ENCODE measurements at regions not wholly inside any gene's neighbourhood (a gene's known extent, or its start where the extent isn't known, plus 50 kb on each side); places are given as distances from the start of the nearest gene placed in this dataset.

GRCh38 chr10:111954386-111954785 lies 229.2 kb downstream of the GPAM start:
- Histone ChIP-seq H4K8ac (ENCODE audit: low read depth in 2 of 2, low read length in 2 of 2) (no peak overlapping the region), H3K4me1 (ENCODE audit: control insufficient read depth, insufficient read depth, low read length) (no peaks in the 10 kb centered on the region), H2BK15ac (ENCODE audit: low read depth, low read length) (no peak overlapping the region), H3K18ac (ENCODE audit: low read depth, low read length) (no peak overlapping the region), H3K9me1 (ENCODE audit: insufficient read depth, low read length) (no peaks in the 10 kb centered on the region), H3K79me1 (ENCODE audit: low read depth in 1 of 2, low read length in 2 of 2) (no peaks in the 10 kb centered on the region), H4K5ac (ENCODE audit: low read depth, low read length) (no peak overlapping the region), H3K27ac (ENCODE audit: insufficient read depth, low read length) (no peak overlapping the region), H2AK9ac (replicated peaks; ENCODE audit: low read depth, low read length, poor library complexity) (no peak overlapping the region), H3K36me3 (ENCODE audit: control insufficient read depth, insufficient read depth, low read length) (no peaks in the 10 kb centered on the region), H3K27me3 (ENCODE audit: control insufficient read depth, insufficient read depth, low read length) (no peaks in the 10 kb centered on the region), H2AK5ac (ENCODE audit: low read depth, low read length) (no peak overlapping the region), H3K4me3 (ENCODE audit: insufficient read depth, low read depth, low read length) (no peak overlapping the region), H3K9me3 (ENCODE audit: control insufficient read depth, insufficient read depth, low read length) (peaks cover 21% of the 10 kb centered on the region), H2AFZ (replicated peaks; ENCODE audit: low read length, poor library complexity) (no peak overlapping the region), H3K23ac (ENCODE audit: low read depth, low read length) (no peak overlapping the region), H2BK120ac (ENCODE audit: low read depth, low read length) (no peak overlapping the region), H3K56ac (ENCODE audit: extremely low read depth, insufficient read depth, low read length) (no peak overlapping the region), H2BK5ac (ENCODE audit: low read depth, low read length, poor library complexity, severe bottlenecking) (no peak overlapping the region), H3K4ac (ENCODE audit: low read depth, low read length) (no peak overlapping the region), H3K4me2 (ENCODE audit: low read depth, low read length) (no peak overlapping the region), H2BK20ac (ENCODE audit: low read depth, low read length) (no peak overlapping the region), H3K14ac (replicated peaks; ENCODE audit: low read depth, low read length) (no peak overlapping the region), H3K9ac (ENCODE audit: low read depth, low read length) (no peak overlapping the region), H4K91ac (ENCODE audit: insufficient read depth, low read depth, low read length) (no peak overlapping the region), H4K20me1 (ENCODE audit: insufficient read depth, low read length) (no peaks in the 10 kb centered on the region)
- dilution Hi-C loops (cut with HindIII; ENCODE audit: low sequenced_read_pairs, unreplicated experiment) (no loop called here), in situ Hi-C loops (cut with MboI; ENCODE audit: low sequenced_read_pairs) (no loop called here), intact Hi-C loops (cut with micrococcal nuclease) (no loop called here)
- ATAC-seq (ENCODE audit: low read depth) (no peak), DNase-seq (no peak)
- no CpG with 5 or more reads among the region's 4 CpGs for WGBS, 2 experiments (ENCODE audit: extremely low coverage in 2 of 2, insufficient read length in 1 of 2)
- TF ChIP-seq POLR2A (IDR thresholded peaks at IDR 0.05; ENCODE audit: low read depth, low read length): no peak
- no peak for TF ChIP-seq BHLHE40 (IDR thresholded peaks at IDR 0.05; ENCODE audit: low read depth, low read length)
- no peak for TF ChIP-seq NFE2L2 (IDR thresholded peaks at IDR 0.05; ENCODE audit: low read depth, low read length)
- TF ChIP-seq CEBPB (IDR thresholded peaks at IDR 0.05; ENCODE audit: low read depth, low read length): no peak
- no peak for TF ChIP-seq SMC3 (IDR thresholded peaks at IDR 0.05; ENCODE audit: low read depth, low read length)
- TF ChIP-seq RAD21 (IDR thresholded peaks at IDR 0.05; ENCODE audit: low read length): no peak
- no peak for TF ChIP-seq CTCF (conservative IDR thresholded peaks at IDR 0.05; ENCODE audit: low read depth, low read length)
- no peak for TF ChIP-seq FOS (IDR thresholded peaks at IDR 0.05; ENCODE audit: low read depth, low read length)
- CTCF ChIA-PET: no interaction called here
- POLR2A ChIA-PET (ENCODE audit: unreplicated experiment): no interaction called here
- no TSS peak for BruUV-seq (replicated peaks)
